ENCODE measurements at regions not wholly inside any gene's neighbourhood (a gene's known extent, or its start where the extent isn't known, plus 50 kb on each side); places are given as distances from the start of the nearest gene placed in this dataset.

GRCh38 chr3:109569135-109569846, 231.9 kb upstream of the DPPA4 start:
- FAIRE-seq (no peak), ATAC-seq (no peak), DNase-seq (ENCODE audit: low read depth, low spot score) (no peak)
- Histone ChIP-seq H3K4me3 (no peak overlapping the region), H3K4me2 (ENCODE audit: control insufficient read depth, insufficient read depth) (no peak overlapping the region), H3K9ac (ENCODE audit: control insufficient read depth, insufficient read depth, low read length) (no peak overlapping the region), H4K20me1 (ENCODE audit: control insufficient read depth, insufficient read depth) (no peaks in the 10 kb centered on the region), H2AFZ (ENCODE audit: control insufficient read depth, low read depth, low read length) (no peak overlapping the region), H3K4me1 (ENCODE audit: control insufficient read depth, insufficient read depth, low read length) (no peaks in the 10 kb centered on the region), H3K27ac (ENCODE audit: control insufficient read depth, insufficient read depth) (no peak overlapping the region), H3K36me3 (ENCODE audit: control insufficient read depth in 2 of 2, insufficient read depth in 2 of 2, low read length in 1 of 2) (no peaks in the 10 kb centered on the region), H3K9me3 (replicated peaks; ENCODE audit: control insufficient read depth, insufficient read depth, low read length) (no peaks in the 10 kb centered on the region), H3K79me2 (ENCODE audit: control insufficient read depth, insufficient read depth, low read length) (no peaks in the 10 kb centered on the region), H3K27me3 (replicated peaks in 1 of 2; ENCODE audit: control insufficient read depth in 2 of 2, insufficient read depth in 2 of 2, low read length in 1 of 2) (no peaks in the 10 kb centered on the region)
- ChIA-PET RAD21 (ENCODE audit: unreplicated experiment) (no interaction called here), SMC1A (ENCODE audit: uncharacterized antibody, unreplicated experiment) (no interaction called here), CTCF (no interaction called here), POLR2A (no interaction called here)
- TF ChIP-seq JUNB (IDR thresholded peaks at IDR 0.05), result no peak
- no peak for TF ChIP-seq LARP7 (IDR thresholded peaks at IDR 0.05)
- no peak for TF ChIP-seq SREBF1 (IDR thresholded peaks at IDR 0.05; ENCODE audit: low read length)
- TF ChIP-seq PML (IDR thresholded peaks at IDR 0.05; ENCODE audit: low read length), result no peak
- no peak for TF ChIP-seq GABPA (IDR thresholded peaks at IDR 0.05; ENCODE audit: low read depth)
- TF ChIP-seq TAF1 (IDR thresholded peaks at IDR 0.05; ENCODE audit: borderline replicate concordance, low read depth, low read length), result no peak
- no peak for TF ChIP-seq HDAC2 (IDR thresholded peaks at IDR 0.05)
- TF ChIP-seq CBX3 (IDR thresholded peaks at IDR 0.05; ENCODE audit: borderline replicate concordance, low read depth), result no peak
- TF ChIP-seq, protein P1, sequence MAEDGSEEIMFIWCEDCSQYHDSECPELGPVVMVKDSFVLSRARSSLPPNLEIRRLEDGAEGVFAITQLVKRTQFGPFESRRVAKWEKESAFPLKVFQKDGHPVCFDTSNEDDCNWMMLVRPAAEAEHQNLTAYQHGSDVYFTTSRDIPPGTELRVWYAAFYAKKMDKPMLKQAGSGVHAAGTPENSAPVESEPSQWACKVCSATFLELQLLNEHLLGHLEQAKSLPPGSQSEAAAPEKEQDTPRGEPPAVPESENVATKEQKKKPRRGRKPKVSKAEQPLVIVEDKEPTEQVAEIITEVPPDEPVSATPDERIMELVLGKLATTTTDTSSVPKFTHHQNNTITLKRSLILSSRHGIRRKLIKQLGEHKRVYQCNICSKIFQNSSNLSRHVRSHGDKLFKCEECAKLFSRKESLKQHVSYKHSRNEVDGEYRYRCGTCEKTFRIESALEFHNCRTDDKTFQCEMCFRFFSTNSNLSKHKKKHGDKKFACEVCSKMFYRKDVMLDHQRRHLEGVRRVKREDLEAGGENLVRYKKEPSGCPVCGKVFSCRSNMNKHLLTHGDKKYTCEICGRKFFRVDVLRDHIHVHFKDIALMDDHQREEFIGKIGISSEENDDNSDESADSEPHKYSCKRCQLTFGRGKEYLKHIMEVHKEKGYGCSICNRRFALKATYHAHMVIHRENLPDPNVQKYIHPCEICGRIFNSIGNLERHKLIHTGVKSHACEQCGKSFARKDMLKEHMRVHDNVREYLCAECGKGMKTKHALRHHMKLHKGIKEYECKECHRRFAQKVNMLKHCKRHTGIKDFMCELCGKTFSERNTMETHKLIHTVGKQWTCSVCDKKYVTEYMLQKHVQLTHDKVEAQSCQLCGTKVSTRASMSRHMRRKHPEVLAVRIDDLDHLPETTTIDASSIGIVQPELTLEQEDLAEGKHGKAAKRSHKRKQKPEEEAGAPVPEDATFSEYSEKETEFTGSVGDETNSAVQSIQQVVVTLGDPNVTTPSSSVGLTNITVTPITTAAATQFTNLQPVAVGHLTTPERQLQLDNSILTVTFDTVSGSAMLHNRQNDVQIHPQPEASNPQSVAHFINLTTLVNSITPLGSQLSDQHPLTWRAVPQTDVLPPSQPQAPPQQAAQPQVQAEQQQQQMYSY (CRISPR knock-in tag; IDR thresholded peaks at IDR 0.05), result no peak
- 4% methylated on average over 2 of the region's 2 CpGs for WGBS (ENCODE audit: insufficient coverage, insufficient replicate concordance, low lambda C conversion rate, missing lambda C conversion rate)
- BruUV-seq (replicated peaks), result no TSS peak
- intact Hi-C loops (cut with micrococcal nuclease; ENCODE audit: unreplicated experiment) (no loop called here), in situ Hi-C loops (cut with MboI) (no loop called here)

All from GM12878 (cell line).